HG03175 (cell line): ENCODE measurements at regions not wholly inside any gene's neighbourhood (a gene's known extent, or its start where the extent isn't known, plus 50 kb on each side); places are given as distances from the start of the nearest gene placed in this dataset.

ENCODE experiments used
- ATAC-seq: cut with Tn5 transposase; IDR thresholded peaks from one replicate; pipeline ENCODE4 v1.9.1; 2021; ENCODE audit warnings: mild to moderate bottlenecking, moderate library complexity; ENCODE audit not compliant: unreplicated experiment

GRCh38 chrX:45714866-45715265 lies 514.2 kb upstream of the DIPK2B start:
- ATAC-seq, result no peak

DNA sequence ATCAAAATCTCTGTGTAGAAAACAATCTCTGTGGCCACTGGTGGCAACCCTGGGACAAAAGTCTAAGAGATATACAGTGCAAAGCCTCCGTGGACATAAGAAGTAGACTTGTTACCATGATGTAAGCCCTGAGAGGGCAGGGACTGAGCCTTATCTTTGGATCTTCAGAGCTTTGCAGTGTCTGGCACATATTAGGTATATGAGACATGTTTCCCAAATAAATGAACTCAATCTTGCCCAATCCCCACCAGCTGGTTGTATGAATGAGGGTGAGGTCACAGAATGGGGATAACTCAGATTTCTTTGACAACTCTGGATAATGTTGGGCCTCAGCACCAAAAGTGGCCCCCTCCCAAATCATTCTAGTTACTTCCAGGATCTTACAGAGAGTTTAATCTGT lies 511.4 kb upstream of the DIPK2B start:
- ATAC-seq, result no peak

GRCh38 chrX:45711231-45711630 lies 510.6 kb upstream of the DIPK2B start:
- ATAC-seq, result no peak

DNA sequence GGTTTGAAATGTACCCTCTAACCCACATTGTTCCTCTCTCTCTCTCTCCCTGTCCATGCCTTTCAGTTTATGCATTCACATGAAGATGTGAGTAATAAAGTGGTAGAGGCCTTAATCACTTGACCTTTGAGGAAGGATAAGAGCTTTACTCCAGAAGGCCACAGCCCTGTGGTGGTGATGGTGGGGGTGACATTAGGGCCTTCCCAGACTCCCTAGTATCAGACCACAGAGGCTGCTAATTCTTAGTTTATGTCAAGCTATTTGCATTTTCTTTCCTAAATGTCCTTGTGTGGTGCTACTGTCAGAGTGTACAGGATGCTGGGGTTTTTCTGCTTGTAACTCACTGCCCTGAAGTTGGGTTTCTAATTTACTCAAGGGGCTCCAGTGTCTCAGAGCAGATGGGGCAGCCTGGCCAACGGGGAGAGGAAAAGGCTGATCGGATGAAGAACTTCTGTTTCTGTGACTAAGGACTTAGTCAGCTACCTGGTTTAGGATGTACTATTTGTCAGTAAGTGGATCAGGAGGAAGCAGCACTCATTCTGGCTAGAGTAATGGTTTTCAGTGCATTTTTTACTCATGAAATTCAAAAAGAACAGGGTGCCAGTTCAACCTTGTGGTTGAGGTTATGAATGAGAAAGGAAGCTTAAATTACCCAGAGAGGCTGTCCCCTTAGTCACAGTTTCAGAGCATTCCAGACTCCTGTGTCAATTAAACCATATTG lies 509.6 kb upstream of the DIPK2B start:
- ATAC-seq, result peak; percentile 89

- no peak for ATAC-seq
These were observed 508.7 kb upstream of the DIPK2B start for GRCh38 chrX:45709381-45709780.

- ATAC-seq, result no peak
These were observed 498.5 kb upstream of the DIPK2B start for GRCh38 chrX:45699158-45699557.

DNA sequence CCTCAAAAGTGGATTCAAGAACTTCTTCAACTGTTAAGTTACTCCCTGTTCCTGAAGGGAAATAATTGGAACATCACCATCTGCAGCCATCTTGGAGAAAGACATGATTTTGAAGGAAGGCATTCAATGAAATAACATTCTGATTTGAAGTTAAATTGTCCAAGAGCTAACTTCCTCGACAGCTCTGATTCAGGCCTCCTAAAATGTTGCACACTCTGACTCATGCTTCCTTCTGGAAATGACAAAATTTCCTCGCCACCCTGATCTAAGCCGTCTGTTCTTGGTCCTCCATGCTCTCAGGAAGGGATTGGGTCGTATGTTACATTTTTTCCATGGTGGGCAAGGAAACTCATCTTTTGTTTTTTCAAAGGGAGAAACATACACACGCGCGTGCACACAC lies 496.9 kb upstream of the DIPK2B start:
- no peak for ATAC-seq

GRCh38 chrX:45696736-45697135 lies 496.1 kb upstream of the DIPK2B start:
- no peak for ATAC-seq

DNA sequence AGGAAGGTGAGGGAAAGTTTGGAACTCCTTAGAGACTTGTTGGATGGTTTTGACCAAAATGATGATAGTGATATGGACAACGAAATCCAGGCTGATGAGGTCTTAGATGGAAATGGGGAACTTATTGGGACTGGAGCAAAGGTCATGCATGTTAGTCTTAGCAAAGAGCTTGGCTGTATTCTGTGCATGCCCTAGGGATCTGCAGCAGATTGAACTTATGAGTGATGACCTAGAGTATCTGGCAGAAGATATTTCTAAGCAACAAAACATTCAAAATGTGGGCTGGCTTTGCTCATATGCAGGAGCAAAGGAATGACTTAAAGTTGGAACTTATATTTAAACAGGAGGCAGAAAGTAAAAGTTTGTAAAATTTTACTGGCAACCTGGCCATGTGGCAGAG lies 489.3 kb upstream of the DIPK2B start:
- ATAC-seq, result no peak

- no peak for ATAC-seq
These were observed 483.2 kb upstream of the DIPK2B start for GRCh38 chrX:45683914-45684313.

DNA sequence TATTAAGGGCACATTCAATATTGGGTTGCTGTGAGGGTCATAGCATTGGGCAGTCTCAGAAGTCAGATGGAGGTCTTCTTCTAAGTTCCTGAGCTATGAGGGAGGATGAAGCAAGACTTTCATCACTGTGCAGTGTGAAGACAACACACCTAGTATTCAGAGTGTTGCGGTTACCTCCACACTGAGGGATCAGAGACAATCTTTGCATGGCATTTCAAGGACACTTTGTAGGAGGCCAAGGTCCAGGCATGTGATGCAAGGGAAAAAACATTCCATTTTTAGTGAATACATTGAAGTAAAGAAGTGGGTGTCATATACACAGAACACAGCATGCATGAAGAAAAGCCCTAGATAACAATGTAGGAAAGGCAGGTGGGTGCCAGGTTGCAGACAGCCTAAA lies 481.2 kb upstream of the DIPK2B start:
- ATAC-seq, result no peak

DNA sequence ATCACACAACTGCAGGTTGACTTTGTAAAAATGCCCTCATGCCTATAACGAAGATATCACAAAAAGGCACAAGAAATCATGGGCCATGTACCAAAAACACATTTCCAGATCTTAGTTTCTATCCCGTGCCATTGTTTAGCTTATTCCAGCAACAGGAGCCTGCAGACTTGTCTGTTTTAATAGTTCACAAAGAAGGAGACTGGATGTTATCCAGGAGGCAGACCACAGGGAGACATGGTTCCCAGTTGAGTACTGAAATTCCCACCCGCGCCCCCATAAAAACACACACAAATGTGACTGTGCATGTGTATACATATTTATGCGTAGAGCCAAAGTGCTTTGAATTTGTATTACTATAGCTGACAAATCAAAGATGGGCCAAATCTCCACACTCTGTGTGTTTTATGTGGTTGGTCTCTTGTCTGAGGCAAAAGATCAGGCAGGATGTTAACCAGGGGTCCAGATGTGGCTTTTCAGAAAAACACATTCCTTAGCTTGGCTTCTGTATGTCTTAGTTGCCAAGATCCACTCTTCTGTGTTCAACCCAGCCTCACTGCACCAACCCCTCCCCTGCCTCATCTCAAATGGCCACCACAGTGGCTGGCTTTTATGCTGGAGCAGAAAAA lies 469.2 kb upstream of the DIPK2B start:
- no peak for ATAC-seq

DNA sequence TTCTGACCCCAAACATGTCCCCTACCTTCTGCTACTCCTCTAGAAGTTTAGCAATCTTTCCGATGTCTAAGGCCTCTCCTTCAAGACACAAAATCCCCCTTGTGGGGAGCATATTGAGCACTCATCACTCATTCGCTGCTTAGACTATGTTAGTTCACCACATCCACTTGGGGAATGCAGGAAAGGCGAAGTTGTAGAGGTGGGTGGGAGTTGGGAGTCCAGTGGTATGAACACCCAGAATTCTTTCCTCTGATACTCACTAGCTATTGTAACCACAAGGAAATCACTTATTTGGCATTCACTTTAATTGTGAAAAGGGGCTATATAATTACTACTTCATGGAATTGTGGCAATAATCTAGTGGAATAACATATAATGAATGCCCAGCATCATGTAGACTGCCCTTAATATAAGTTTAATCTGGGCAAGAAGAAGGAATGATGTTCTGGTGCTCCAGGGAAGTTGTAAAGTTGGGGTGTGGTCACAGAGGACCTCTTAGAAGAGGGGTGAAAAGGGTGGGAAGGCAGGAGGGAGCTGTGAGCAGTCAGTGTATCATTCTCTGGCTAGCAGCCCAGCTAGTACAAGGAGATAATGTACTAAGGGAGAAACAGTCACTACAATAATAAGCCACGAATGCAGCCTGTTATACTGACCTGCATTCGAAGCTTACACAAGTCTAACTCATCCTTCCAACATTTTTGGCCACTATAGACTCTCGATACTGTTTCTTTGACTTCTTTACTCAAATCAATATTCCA lies 468.2 kb upstream of the DIPK2B start:
- ATAC-seq, result no peak

- no peak for ATAC-seq
These were observed 467.0 kb upstream of the DIPK2B start for GRCh38 chrX:45667666-45668065.

DNA sequence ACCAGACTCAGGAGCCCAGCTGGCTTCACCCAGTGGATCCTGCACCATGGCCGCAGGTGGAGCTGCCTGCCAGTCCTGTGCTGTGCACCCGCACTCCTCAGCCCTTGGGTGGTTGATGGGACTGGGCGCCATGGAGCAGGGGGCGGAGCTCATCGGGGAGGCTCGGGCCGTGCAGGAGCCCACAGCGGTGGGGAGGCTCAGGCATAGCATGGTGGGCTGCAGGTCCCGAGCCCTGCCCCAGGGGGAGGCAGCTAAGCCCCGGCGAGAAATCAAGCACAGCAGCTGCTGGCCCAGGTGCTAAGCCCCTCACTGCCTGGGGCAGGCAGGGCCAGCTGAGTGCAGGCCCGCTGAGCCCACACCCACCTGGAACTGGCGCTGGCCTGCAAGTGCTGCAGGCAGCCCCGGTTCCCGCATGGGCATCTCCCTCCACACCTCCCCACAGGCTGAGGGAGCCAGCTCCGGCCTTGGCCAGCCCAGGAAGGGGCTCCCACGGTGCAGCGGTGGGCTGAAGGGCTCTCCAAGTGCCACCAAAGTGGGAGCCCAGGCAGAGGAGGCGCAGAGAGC lies 464.1 kb upstream of the DIPK2B start:
- no peak for ATAC-seq

GRCh38 chrX:45660477-45660876 lies 459.8 kb upstream of the DIPK2B start:
- ATAC-seq, result no peak

GRCh38 chrX:45633419-45633818 lies 432.7 kb upstream of the DIPK2B start:
- no peak for ATAC-seq

DNA sequence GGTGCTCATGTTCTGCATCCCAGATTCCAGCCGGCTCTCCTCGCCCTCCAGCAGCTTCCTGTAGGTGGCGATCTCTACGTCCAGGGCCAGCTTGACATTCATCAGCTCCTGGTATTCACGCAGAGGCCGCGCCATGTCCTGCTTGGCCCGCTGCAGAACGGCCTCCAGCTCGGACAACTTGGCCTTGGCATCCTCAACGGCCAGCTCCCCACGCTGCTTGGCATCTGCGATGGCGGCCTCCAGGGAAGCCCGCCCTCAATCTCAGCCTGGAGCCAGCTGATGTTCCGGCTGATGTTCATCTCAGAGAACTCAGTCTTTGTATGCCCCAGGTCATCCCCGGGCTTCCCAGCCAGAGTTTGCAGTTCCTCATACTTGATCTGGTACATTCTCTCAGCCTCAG lies 431.8 kb upstream of the DIPK2B start:
- ATAC-seq, result no peak

DNA sequence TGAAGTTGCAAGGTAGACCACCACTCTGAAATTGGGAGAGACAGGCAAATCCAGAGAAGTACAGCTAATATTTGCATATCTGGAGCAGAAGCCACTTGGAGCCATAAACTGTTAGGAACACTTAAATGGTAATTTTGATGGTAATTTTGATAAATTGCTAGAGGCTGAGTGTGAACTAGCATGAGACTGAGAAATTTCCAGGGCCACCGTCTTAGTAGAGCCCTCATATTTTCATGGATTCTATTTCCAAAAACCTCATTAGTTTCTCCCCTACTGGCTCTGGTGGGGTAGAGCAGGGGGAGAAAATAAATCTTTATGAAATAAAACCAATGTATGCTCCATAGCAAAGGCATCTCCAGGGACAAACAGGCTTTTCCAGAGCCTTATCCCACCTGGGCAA lies 429.4 kb upstream of the DIPK2B start:
- no peak for ATAC-seq

- ATAC-seq, result no peak
These were observed 427.4 kb upstream of the DIPK2B start for GRCh38 chrX:45628041-45628440.

GRCh38 chrX:45623266-45623665 lies 422.6 kb upstream of the DIPK2B start:
- no peak for ATAC-seq

GRCh38 chrX:45622538-45622937 lies 421.9 kb upstream of the DIPK2B start:
- no peak for ATAC-seq
